ENCODE measurements at regions not wholly inside any gene's neighbourhood (a gene's known extent, or its start where the extent isn't known, plus 50 kb on each side); places are given as distances from the start of the nearest gene placed in this dataset.

DNA sequence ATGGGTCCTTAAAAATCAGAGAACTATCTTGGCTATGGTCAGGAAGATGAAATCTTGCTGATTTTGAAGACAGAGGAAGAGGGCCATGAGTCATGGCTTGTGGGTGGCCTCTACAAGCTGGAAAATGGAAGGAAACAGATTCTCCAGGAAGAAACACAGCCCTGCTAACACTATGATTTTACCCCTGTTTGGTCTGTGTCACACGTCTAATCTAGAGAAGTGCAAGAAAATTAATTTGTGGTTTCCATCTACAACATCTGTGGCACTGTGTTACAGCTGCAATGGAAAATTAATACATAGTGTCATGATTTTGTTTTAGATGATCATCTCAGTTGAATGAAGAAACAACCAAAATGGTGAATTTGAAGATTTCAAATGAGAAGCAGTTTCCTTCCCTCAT lies 288.7 kb upstream of the NRIP1 start:
- Mint-ChIP-seq H3K27me3 (peaks cover 2% of the 10 kb centered on the region), H3K4me3 (no peak overlapping the region), H3K36me3 (ENCODE audit: low read depth) (no peaks in the 10 kb centered on the region), H3K27ac (no peak overlapping the region), H3K9me3 (no peaks in the 10 kb centered on the region), H3K4me1 (peaks cover 10% of the 10 kb centered on the region)
- intact Hi-C loops (cut with micrococcal nuclease) = no loop called here
- CTCF ChIA-PET = no interaction called here
- ATAC-seq (ENCODE audit: low read depth) (no peak), DNase-seq (no peak)
- TF ChIP-seq, protein P1, sequence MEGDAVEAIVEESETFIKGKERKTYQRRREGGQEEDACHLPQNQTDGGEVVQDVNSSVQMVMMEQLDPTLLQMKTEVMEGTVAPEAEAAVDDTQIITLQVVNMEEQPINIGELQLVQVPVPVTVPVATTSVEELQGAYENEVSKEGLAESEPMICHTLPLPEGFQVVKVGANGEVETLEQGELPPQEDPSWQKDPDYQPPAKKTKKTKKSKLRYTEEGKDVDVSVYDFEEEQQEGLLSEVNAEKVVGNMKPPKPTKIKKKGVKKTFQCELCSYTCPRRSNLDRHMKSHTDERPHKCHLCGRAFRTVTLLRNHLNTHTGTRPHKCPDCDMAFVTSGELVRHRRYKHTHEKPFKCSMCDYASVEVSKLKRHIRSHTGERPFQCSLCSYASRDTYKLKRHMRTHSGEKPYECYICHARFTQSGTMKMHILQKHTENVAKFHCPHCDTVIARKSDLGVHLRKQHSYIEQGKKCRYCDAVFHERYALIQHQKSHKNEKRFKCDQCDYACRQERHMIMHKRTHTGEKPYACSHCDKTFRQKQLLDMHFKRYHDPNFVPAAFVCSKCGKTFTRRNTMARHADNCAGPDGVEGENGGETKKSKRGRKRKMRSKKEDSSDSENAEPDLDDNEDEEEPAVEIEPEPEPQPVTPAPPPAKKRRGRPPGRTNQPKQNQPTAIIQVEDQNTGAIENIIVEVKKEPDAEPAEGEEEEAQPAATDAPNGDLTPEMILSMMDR (IDR thresholded peaks at IDR 0.05) = no peak
- POLR2A ChIA-PET = no interaction called here

DNA sequence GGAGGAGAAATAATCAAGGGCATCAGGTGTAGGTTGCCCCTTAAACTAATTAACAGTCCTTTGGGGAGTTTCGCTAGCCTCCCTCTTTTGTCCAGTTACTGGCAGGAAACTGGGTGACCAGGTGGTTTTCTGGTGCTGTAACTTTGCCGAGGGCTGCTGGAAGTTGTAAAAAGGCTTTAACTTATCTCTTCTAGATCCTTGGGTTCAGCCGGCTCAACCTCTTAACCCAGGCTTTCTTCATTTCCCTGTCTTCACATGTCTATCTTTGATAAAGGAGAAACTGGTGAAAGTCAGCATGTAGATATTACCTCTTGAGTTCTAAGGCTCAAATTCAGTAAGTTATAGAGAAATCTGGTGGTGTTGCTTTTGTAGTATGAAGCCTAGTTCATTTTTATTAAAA lies 289.7 kb upstream of the NRIP1 start:
- CTCF ChIA-PET = no interaction called here
- H3K36me3 Mint-ChIP-seq (ENCODE audit: low read depth) = no peaks in the 10 kb centered on the region
- TF ChIP-seq, protein P1 (IDR thresholded peaks at IDR 0.05) = no peak
- H3K4me3 Mint-ChIP-seq = no peak overlapping the region
- POLR2A ChIA-PET = no interaction called here
- no peak for DNase-seq
- H3K9me3 Mint-ChIP-seq = no peaks in the 10 kb centered on the region
- H3K4me1 Mint-ChIP-seq = peaks cover 10% of the 10 kb centered on the region
- H3K27ac Mint-ChIP-seq = no peak overlapping the region
- peaks cover 2% of the 10 kb centered on the region for H3K27me3 Mint-ChIP-seq
- ATAC-seq (ENCODE audit: low read depth) = no peak
- intact Hi-C loops (cut with micrococcal nuclease) = no loop called here

DNA sequence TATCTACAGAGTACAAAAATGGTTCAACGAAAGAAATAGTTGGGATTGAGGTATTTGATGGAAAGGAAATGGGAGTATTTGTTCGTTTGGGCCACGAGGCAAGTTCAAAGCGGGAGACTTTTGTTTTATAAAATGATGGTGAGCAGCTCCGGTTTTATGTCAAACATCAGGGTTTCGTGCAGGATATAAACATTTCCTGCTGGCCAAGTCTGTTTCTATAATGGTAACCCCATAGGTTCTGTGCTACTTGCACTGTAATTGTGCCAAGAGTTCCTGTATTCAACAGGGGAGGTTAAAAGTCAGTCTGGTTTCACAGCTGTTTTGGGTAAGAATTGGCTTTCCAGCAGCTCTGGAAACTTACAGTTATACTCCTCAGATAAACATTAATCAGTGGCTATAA lies 290.3 kb upstream of the NRIP1 start:
- H3K27me3 Mint-ChIP-seq = peaks cover 2% of the 10 kb centered on the region
- no peak for ATAC-seq (ENCODE audit: low read depth)
- CTCF ChIA-PET = interaction anchor here (0.6 kb wide), 1 partner anchor 55 kb away, joined by 3 read pairs; no protein-coding TSS in a partner anchor
- intact Hi-C loops (cut with micrococcal nuclease) = no loop called here
- H3K36me3 Mint-ChIP-seq (ENCODE audit: low read depth) = no peaks in the 10 kb centered on the region
- TF ChIP-seq, protein P1 (IDR thresholded peaks at IDR 0.05) = no peak
- POLR2A ChIA-PET = no interaction called here
- H3K4me3 Mint-ChIP-seq = no peak overlapping the region
- no peak overlapping the region for H3K27ac Mint-ChIP-seq
- H3K4me1 Mint-ChIP-seq = peaks cover 10% of the 10 kb centered on the region
- no peaks in the 10 kb centered on the region for H3K9me3 Mint-ChIP-seq
- DNase-seq = no peak

DNA sequence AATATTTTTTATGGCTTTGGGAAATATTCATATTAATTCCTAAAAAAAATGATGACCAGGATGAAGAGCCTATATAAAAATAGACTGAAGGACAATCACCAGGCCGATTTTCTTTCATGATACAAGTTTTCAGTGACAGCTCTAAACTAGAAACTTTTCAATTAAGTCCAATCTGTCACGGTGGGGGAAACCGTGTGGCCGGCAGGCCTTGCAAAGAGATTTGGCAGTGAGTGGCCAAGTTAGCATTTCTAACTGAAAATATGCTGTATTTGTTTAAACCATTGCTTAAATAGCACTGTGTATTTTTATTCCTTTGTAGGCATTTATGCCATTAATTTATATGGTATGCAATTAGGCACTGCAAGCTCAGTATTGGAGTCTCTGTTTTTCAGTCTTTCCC lies 294.5 kb upstream of the NRIP1 start:
- Mint-ChIP-seq H3K4me1 (peaks cover 8% of the 10 kb centered on the region), H3K27me3 (no peaks in the 10 kb centered on the region), H3K4me3 (no peak overlapping the region), H3K36me3 (ENCODE audit: low read depth) (no peaks in the 10 kb centered on the region), H3K9me3 (no peaks in the 10 kb centered on the region), H3K27ac (no peak overlapping the region)
- ChIA-PET POLR2A (no interaction called here), CTCF (no interaction called here)
- TF ChIP-seq, protein P1 (IDR thresholded peaks at IDR 0.05) = no peak
- intact Hi-C loops (cut with micrococcal nuclease) = no loop called here
- ATAC-seq (ENCODE audit: low read depth) = no peak
- no peak for DNase-seq

DNA sequence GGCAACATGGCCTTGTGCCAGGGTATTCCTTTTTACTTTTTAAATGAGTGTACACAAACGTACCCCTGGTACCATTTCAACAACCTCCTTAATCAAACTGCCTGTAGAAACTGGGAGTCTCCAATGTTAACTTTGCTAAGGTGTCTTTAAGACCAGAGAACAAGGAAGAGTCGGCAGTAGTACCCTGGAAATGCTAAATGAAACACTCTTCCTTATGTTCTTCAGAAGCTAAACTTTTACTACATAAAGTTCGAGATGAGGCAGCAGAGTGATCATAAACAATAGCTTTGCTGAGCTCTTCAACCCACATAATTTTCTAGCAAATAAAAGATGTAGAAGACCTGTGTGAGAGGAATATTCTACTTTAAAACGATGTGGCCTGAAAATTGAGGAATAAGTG lies 297.7 kb upstream of the NRIP1 start:
- DNase-seq = no peak
- ChIA-PET POLR2A (no interaction called here), CTCF (interaction anchor here (0.9 kb wide), 1 partner anchor 28 kb away, joined by 3 read pairs; no protein-coding TSS in a partner anchor)
- Mint-ChIP-seq H3K4me3 (no peak overlapping the region), H3K9me3 (peaks cover 7% of the 10 kb centered on the region), H3K36me3 (ENCODE audit: low read depth) (no peaks in the 10 kb centered on the region), H3K4me1 (no peaks in the 10 kb centered on the region), H3K27me3 (no peaks in the 10 kb centered on the region), H3K27ac (no peak overlapping the region)
- ATAC-seq (ENCODE audit: low read depth) = no peak
- intact Hi-C loops (cut with micrococcal nuclease) = no loop called here
- TF ChIP-seq, protein P1 (IDR thresholded peaks at IDR 0.05) = no peak

Measured in activated B cell treated with CpG ODN at 0.5 μM for 24 hours (primary cell).